ENCODE measurements at regions not wholly inside any gene's neighbourhood (a gene's known extent, or its start where the extent isn't known, plus 50 kb on each side); places are given as distances from the start of the nearest gene placed in this dataset.
A peak's percentile ranks its signal among the peaks of the same experiment; 100 is the strongest.
"Not testable (repeated sequence)": the region's sequence is repeated elsewhere in the genome, so short reads cannot be mapped to it uniquely, and the experiment has no call there.

DNA sequence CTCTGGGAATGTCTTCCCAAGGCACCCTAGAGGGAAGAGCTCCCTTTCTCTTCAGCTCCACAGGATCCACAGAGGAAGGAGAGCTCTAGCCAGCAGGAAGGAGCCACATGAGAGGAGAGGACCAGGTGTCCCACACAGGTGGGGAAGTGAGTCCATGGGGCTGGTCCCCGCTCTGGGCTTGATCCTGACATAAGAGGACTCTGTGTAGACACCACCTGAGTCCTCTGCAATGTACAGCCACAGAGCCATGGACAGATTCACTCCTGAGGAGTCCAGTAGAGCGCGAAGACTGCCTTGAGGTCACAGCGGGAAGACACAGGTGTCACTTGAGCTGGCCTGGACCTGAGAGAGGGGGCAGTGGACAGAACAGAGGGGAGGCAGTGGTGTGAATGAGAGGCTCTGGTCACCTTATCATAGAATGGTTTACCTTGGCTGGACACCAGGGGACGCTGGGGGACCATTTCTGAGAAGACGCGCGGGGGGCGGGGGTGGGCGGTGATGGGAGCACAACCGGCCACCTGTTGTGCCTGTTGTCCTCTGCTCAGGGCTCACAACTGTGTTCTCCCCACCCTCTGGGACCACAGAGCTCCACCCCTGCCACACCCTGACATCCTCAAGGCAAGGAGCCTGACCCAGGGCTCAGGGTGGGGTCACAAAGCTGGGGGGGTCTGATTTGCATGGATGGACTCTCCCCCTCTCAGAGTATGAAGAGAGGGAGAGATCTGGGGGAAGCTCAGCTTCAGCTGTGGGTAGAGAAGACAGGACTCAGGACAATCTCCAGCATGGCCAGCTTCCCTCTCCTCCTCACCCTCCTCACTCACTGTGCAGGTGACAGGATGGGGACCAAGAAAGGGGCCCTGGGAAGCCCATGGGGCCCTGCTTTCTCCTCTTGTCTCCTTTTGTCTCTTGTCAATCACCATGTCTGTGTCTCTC lies 128.2 kb downstream of the ZNF280B start:
- H3K27ac ChIP-seq, result no peak overlapping the region
- peak; percentile 38 for ATAC-seq
- no peaks in the 10 kb centered on the region for H3K9me3 ChIP-seq
- no peak overlapping the region for H3K4me3 ChIP-seq
- intact Hi-C loops (cut with DNase I), result no loop called here
- TF ChIP-seq, protein P1, sequence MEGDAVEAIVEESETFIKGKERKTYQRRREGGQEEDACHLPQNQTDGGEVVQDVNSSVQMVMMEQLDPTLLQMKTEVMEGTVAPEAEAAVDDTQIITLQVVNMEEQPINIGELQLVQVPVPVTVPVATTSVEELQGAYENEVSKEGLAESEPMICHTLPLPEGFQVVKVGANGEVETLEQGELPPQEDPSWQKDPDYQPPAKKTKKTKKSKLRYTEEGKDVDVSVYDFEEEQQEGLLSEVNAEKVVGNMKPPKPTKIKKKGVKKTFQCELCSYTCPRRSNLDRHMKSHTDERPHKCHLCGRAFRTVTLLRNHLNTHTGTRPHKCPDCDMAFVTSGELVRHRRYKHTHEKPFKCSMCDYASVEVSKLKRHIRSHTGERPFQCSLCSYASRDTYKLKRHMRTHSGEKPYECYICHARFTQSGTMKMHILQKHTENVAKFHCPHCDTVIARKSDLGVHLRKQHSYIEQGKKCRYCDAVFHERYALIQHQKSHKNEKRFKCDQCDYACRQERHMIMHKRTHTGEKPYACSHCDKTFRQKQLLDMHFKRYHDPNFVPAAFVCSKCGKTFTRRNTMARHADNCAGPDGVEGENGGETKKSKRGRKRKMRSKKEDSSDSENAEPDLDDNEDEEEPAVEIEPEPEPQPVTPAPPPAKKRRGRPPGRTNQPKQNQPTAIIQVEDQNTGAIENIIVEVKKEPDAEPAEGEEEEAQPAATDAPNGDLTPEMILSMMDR (IDR thresholded peaks at IDR 0.05), result no peak
- H3K27me3 ChIP-seq, result peaks cover 11% of the 10 kb centered on the region
- no peak for DNase-seq
- no peaks in the 10 kb centered on the region for H3K36me3 ChIP-seq
- no peaks in the 10 kb centered on the region for H3K4me1 ChIP-seq

DNA sequence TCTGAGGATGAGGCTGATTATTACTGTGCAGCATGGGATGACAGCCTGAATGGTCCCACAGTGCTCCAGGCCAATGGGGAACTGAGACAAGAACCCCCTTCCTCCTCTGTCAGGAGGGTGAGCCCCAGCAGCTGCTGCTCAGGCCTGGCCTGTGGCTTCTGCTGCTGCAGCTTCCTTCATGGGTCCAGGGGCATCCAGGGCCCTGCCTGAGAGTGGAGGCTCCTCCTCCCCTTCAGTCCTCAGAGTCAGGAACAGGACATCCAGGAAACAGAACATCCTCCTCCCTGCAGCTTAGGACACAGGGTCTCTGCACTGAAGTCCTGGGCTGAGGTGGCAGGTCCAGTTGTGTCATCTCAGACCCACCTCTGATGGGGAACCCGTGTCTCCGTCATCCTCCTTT lies 127.2 kb downstream of the ZNF280B start:
- intact Hi-C loops (cut with DNase I); H3K27ac ChIP-seq; H3K4me1 ChIP-seq; H3K9me3 ChIP-seq; H3K4me3 ChIP-seq; H3K36me3 ChIP-seq; DNase-seq: not testable (repeated sequence)
- peak; percentile 15 for ATAC-seq
- peaks cover 11% of the 10 kb centered on the region for H3K27me3 ChIP-seq

DNA sequence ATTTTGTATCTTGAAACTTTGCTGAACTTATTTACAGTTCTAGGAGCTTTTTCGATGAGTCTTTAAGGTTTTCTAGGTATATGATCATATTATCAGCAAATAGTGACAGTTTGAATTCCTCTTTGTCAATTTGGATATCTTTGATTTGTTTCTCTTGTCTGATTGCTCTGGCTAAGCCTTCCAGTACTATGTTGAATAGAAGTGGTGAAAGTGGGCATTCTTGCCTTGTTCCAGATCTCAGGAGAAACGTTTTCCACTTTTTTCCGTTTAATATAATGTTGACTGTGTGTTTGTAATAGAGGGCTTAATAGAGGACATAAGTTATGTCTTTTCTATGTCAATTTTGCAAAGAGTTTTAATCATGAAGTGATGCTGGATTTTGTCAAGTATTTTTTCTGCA lies 124.3 kb downstream of the ZNF280B start:
- H3K4me3 ChIP-seq, result no peak overlapping the region
- intact Hi-C loops (cut with DNase I), result no loop called here
- H3K9me3 ChIP-seq, result no peaks in the 10 kb centered on the region
- H3K4me1 ChIP-seq, result no peaks in the 10 kb centered on the region
- ATAC-seq (no peak), DNase-seq (no peak)
- H3K27me3 ChIP-seq, result peaks cover 4% of the 10 kb centered on the region
- no peak overlapping the region for H3K27ac ChIP-seq
- TF ChIP-seq, protein P1 (IDR thresholded peaks at IDR 0.05), result no peak
- no peaks in the 10 kb centered on the region for H3K36me3 ChIP-seq

DNA sequence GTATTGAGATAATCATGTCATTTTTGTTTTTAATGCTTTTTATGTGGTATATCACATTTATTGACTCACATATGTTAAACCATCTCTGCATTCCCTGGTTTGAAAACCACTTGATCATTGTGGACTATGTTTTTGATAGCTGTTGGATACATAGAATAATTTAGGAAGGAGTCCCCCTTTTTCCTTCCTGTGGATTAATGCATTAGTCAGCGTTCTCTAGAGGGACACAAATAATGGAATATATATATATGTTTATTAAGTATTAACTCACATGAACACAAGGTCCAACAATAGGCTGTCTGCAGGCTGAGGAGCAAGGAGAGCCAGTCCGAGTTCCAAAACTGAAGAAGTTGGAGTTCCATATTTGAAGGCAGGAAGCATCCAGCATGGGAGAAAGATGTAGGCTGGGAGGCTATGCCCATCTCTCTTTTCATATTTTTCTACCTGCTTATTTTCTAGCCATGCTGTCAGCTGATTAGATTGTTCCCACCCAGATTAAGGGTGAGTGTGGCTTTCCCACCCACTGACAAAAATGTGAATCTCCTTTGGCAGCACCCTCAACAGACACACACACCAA lies 123.8 kb downstream of the ZNF280B start:
- H3K36me3 ChIP-seq, result no peaks in the 10 kb centered on the region
- intact Hi-C loops (cut with DNase I), result no loop called here
- no peaks in the 10 kb centered on the region for H3K9me3 ChIP-seq
- DNase-seq (no peak), ATAC-seq (no peak)
- no peak overlapping the region for H3K4me3 ChIP-seq
- H3K27ac ChIP-seq, result no peak overlapping the region
- H3K27me3 ChIP-seq, result peaks cover 4% of the 10 kb centered on the region
- H3K4me1 ChIP-seq, result no peaks in the 10 kb centered on the region
- TF ChIP-seq, protein P1 (IDR thresholded peaks at IDR 0.05), result no peak

DNA sequence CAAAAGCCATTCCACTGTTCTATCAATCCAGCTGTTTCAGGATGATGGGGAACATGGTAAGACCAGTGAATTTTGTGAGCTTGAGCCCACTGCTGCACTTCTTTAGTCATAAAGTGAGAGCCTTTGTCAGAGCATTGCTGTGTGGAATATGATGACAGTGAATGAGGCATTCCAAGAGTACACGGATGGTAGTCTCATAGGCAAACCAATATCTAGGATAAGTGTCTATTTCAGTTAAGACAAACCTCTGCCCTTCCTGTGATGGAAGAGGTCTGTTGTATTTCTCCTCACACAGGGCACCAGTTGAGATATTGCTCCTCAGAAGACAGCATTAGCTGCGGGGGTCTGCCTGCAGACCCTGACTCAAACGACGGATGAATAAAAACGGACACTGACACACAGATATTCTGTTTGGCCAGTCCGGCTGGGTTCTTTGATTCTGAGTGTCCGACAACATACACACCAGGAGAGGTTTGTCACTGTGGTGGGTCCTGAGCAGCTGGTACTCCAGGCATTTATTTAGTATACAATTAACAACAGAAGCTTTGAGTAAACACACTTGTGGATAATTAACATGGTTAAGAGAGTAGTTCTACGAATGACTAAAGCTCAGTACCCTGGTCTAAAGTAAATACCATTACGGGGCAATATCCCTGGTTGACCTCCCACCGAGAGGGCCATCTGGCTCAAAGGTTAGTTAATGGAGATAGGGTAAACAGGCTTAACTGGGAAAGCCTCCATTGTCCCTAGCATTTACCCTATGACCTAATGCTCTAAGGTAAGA lies 121.7 kb downstream of the ZNF280B start:
- H3K36me3 ChIP-seq, result no peaks in the 10 kb centered on the region
- H3K4me3 ChIP-seq, result no peak overlapping the region
- H3K27me3 ChIP-seq, result no peaks in the 10 kb centered on the region
- no peak overlapping the region for H3K27ac ChIP-seq
- H3K9me3 ChIP-seq, result no peaks in the 10 kb centered on the region
- no peaks in the 10 kb centered on the region for H3K4me1 ChIP-seq
- TF ChIP-seq, protein P1 (IDR thresholded peaks at IDR 0.05), result no peak
- DNase-seq, result no peak
- ATAC-seq, result no peak
- intact Hi-C loops (cut with DNase I), result no loop called here

DNA sequence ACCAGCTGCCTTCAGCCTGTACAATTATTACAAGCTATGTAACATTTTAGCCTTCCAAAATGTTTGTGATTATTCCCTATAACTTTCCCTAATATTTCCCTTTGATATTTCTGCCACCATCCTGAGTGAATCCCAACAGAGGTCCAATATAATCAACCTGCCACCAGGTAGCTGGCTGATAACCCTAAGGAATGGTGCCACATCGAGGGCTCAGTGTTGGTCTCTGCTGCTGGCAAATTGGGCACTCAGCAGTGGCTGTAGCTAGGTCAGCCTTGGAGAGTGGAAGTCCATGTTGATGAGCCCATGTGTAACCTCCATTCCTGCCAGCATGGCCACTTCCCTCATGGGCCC lies 121.2 kb downstream of the ZNF280B start:
- Histone ChIP-seq H3K9me3 (no peaks in the 10 kb centered on the region), H3K4me1 (no peaks in the 10 kb centered on the region), H3K4me3 (no peak overlapping the region), H3K27ac (no peak overlapping the region), H3K36me3 (no peaks in the 10 kb centered on the region), H3K27me3 (peaks cover under 1% of the 10 kb centered on the region)
- DNase-seq (no peak), ATAC-seq (no peak)
- intact Hi-C loops (cut with DNase I), result no loop called here
- TF ChIP-seq, protein P1 (IDR thresholded peaks at IDR 0.05), result no peak

All from upper lobe of right lung (tissue), 1 donor.